HEK293 (cell line): ENCODE measurements at regions not wholly inside any gene's neighbourhood (a gene's known extent, or its start where the extent isn't known, plus 50 kb on each side); places are given as distances from the start of the nearest gene placed in this dataset.

Experiments
- FEZF1 ChIP-seq: fragments of 450-650 bp; formaldehyde crosslinking; IDR thresholded peaks from 2 replicates; pipeline ENCODE4 v1.5.1; 2016; ENCODE audit warnings: missing biosample characterization, missing genetic modification characterization
- ZNF677 ChIP-seq: fragments of 450-650 bp; IDR thresholded peaks from 2 replicates; pipeline ENCODE4 v1.5.0; 2018; ENCODE audit warnings: missing biosample characterization, mild to moderate bottlenecking, missing genetic modification characterization, moderate library complexity
- TF ChIP-seq, protein P1 (sequence below): fragments of 450-650 bp; formaldehyde crosslinking; IDR thresholded peaks from 2 replicates; pipeline ENCODE4 v1.5.1; 2016; ENCODE audit warnings: missing biosample characterization, missing genetic modification characterization, low read depth

DNA sequence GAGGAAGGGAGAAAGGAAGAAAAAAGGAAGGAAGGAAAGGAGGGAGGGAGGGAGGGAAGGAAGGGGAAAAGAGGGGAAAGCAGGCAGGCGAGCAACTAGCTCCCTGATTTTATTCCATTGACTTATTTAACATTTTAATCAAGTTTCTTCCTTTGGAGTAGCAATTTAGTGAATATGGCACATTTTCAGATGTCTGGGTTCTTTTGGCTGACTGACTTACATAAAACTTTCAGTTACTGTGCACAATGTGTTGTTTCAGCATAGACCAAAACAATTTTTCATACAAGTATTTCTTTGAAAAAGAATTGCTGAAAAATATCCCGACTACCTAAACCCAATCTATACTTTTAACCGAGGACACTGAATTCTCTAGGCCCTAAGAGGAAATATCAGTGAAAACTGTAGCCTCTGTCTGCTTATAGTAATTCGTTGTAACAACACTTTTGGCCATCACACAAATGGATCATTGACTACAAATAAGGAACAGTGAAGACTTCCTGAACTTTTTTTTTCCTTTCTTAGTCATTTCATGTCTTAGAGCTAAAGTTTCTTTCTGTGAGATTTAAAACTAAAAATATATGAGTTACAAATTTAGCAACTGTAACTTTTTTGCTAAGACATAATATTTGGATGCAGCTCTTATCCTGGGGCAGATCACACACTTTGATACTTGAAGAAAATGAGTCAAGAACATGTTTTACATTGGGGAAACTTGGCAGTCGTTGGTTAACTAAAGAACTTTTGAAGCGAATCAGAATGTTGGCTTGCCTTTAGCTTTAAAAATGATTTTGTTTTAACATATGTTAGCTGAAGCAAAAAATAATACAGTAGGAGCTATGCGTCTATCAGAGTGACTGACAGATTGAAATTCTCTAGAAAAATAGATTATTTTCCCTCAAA, 79.6 kb downstream of the SOX2 start:
- TF ChIP-seq FEZF1 (tag by site-specific recombination) (no peak), ZNF677 (no peak)
- TF ChIP-seq, protein P1, sequence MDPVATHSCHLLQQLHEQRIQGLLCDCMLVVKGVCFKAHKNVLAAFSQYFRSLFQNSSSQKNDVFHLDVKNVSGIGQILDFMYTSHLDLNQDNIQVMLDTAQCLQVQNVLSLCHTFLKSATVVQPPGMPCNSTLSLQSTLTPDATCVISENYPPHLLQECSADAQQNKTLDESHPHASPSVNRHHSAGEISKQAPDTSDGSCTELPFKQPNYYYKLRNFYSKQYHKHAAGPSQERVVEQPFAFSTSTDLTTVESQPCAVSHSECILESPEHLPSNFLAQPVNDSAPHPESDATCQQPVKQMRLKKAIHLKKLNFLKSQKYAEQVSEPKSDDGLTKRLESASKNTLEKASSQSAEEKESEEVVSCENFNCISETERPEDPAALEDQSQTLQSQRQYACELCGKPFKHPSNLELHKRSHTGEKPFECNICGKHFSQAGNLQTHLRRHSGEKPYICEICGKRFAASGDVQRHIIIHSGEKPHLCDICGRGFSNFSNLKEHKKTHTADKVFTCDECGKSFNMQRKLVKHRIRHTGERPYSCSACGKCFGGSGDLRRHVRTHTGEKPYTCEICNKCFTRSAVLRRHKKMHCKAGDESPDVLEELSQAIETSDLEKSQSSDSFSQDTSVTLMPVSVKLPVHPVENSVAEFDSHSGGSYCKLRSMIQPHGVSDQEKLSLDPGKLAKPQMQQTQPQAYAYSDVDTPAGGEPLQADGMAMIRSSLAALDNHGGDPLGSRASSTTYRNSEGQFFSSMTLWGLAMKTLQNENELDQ: no peak
